ENCODE measurements at regions not wholly inside any gene's neighbourhood (a gene's known extent, or its start where the extent isn't known, plus 50 kb on each side); places are given as distances from the start of the nearest gene placed in this dataset.
"Not testable (repeated sequence)": the region's sequence is repeated elsewhere in the genome, so short reads cannot be mapped to it uniquely, and the experiment has no call there.

- Histone ChIP-seq H3K4me3 (no peak overlapping the region), H3K4me1 (no peaks in the 10 kb centered on the region), H3K9me3 (no peaks in the 10 kb centered on the region), H3K36me3 (no peaks in the 10 kb centered on the region), H3K27me3 (no peaks in the 10 kb centered on the region), H3K27ac (no peak overlapping the region)
- TF ChIP-seq POLR2A (IDR thresholded peaks at IDR 0.05) (no peak), CTCF (IDR thresholded peaks at IDR 0.05 in 4 of 5, conservative IDR thresholded peaks at IDR 0.05 in 1 of 5) (no peak)
- no peak for ATAC-seq
- no peak for DNase-seq
- in situ Hi-C loops (cut with MboI; ENCODE audit: low sequenced_read_pairs in 4 of 4) (no loop called here), intact Hi-C loops (cut with DNase I; ENCODE audit: low total_unique reads) (no loop called here)
These were observed 225.0 kb upstream of the ZNF217 start for GRCh38 chr20:53818457-53819177.

GRCh38 chr20:53817513-53817912 is 223.9 kb upstream of the ZNF217 start:
- in situ Hi-C loops (cut with MboI; ENCODE audit: low sequenced_read_pairs in 4 of 4); H3K27me3 ChIP-seq; DNase-seq; H3K36me3 ChIP-seq; H3K27ac ChIP-seq; intact Hi-C loops (cut with DNase I; ENCODE audit: low total_unique reads); ATAC-seq; H3K9me3 ChIP-seq; H3K4me3 ChIP-seq; H3K4me1 ChIP-seq: not testable (repeated sequence)

GRCh38 chr20:53816872-53817398 is 223.3 kb upstream of the ZNF217 start:
- intact Hi-C loops (cut with DNase I; ENCODE audit: low total_unique reads): no loop called here
- no peak for ATAC-seq

GRCh38 chr20:53815509-53815908 is 221.9 kb upstream of the ZNF217 start:
- ATAC-seq: no peak
- H3K27ac ChIP-seq: no peak overlapping the region

More at GRCh38 chr20:53816872-53817398, 223.3 kb upstream of the ZNF217 start:
- Histone ChIP-seq H3K27me3 (no peaks in the 10 kb centered on the region), H3K9me3 (no peaks in the 10 kb centered on the region), H3K36me3 (no peaks in the 10 kb centered on the region), H3K4me3 (no peak overlapping the region), H3K4me1 (no peaks in the 10 kb centered on the region), H3K27ac (no peak overlapping the region)
- in situ Hi-C loops (cut with MboI; ENCODE audit: low sequenced_read_pairs in 4 of 4): no loop called here
- no peak for TF ChIP-seq CTCF (IDR thresholded peaks at IDR 0.05 in 4 of 5, conservative IDR thresholded peaks at IDR 0.05 in 1 of 5)
- no peak for TF ChIP-seq POLR2A (IDR thresholded peaks at IDR 0.05)
- DNase-seq: no peak

GRCh38 chr20:53814060-53814459 is 220.4 kb upstream of the ZNF217 start:
- H3K4me1 ChIP-seq: no peaks in the 10 kb centered on the region
- TF ChIP-seq POLR2A (IDR thresholded peaks at IDR 0.05) (no peak), CTCF (IDR thresholded peaks at IDR 0.05 in 4 of 5, conservative IDR thresholded peaks at IDR 0.05 in 1 of 5) (no peak)
- no peak overlapping the region for H3K4me3 ChIP-seq
- DNase-seq (no peak), ATAC-seq (no peak)
- in situ Hi-C loops (cut with MboI; ENCODE audit: low sequenced_read_pairs in 4 of 4) (no loop called here), intact Hi-C loops (cut with DNase I; ENCODE audit: low total_unique reads) (no loop called here)
- no peaks in the 10 kb centered on the region for H3K36me3 ChIP-seq
- H3K27ac ChIP-seq: no peak overlapping the region
- H3K27me3 ChIP-seq: no peaks in the 10 kb centered on the region
- H3K9me3 ChIP-seq: no peaks in the 10 kb centered on the region

More at GRCh38 chr20:53815509-53815908, 221.9 kb upstream of the ZNF217 start:
- H3K4me1 ChIP-seq: no peaks in the 10 kb centered on the region
- in situ Hi-C loops (cut with MboI; ENCODE audit: low sequenced_read_pairs in 4 of 4) (no loop called here), intact Hi-C loops (cut with DNase I; ENCODE audit: low total_unique reads) (no loop called here)
- no peak for TF ChIP-seq POLR2A (IDR thresholded peaks at IDR 0.05)
- TF ChIP-seq CTCF (IDR thresholded peaks at IDR 0.05 in 4 of 5, conservative IDR thresholded peaks at IDR 0.05 in 1 of 5): no peak
- no peaks in the 10 kb centered on the region for H3K9me3 ChIP-seq
- no peaks in the 10 kb centered on the region for H3K27me3 ChIP-seq
- no peak for DNase-seq
- no peaks in the 10 kb centered on the region for H3K36me3 ChIP-seq
- H3K4me3 ChIP-seq: no peak overlapping the region

All from gastrocnemius medialis (tissue), 4 donors.